ENCODE measurements at regions not wholly inside any gene's neighbourhood (a gene's known extent, or its start where the extent isn't known, plus 50 kb on each side); places are given as distances from the start of the nearest gene placed in this dataset.

DNA sequence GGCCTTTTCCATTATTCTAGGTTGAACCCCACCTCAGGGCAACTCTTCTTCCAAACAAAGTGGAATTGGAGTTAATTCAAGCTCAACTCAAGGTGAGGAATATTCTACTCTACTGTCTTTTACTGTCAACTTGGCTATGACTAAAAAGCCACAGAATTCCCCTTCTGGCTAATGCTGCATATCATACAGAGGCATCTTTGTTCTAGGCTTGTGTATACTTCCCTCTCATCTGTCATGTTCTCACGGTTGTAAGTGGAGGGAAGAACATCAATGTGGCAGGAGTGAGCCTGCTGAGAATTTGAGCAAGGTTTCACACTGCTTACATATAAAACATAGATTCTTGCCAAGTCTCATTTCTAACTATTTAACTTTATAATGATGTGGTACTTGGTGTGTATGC lies 921.4 kb upstream of the CNTN5 start:
- no peak for DNase-seq

GRCh38 chr11:98100689-98101088 lies 920.1 kb upstream of the CNTN5 start:
- DNase-seq, result no peak

DNA sequence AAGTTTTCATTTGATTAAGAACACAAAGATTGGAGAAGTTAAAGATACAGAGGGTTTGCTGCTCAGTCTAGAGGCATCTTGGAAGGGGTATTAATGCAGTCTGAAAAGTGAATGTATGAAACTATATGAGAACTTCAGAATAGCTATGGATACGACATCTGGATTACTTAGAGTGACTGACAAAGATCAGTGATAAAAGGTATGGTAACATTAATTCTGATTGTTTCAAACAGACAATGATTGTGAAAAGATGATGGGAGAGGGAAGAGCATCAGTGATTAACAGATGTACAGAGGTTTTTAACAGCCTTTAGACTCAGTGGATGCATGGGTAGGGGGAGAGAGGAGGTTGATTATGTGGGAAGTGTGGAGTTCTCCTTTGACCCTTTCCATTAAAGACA lies 919.4 kb upstream of the CNTN5 start:
- DNase-seq, result no peak

DNA sequence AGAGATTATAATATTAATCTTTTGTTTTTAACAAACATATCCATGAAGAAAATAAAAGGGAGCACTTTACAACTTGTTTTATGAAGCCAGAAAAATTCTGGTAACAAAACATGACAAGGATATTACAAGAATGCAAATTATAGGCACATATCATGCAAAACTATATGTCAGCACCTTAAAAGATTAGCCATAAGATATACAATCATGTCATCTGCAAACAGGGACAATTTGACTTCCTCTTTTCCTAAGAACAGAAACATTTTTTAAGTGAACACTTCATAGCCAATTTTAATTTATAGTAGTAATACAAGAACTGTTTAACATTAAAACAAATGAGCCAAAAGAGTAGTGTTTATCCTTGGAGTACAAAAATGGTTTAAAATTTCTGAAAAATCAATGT lies 916.5 kb upstream of the CNTN5 start:
- DNase-seq, result no peak

- no peak for DNase-seq
Observed at GRCh38 chr11:98107736-98108135, 913.0 kb upstream of the CNTN5 start.

DNA sequence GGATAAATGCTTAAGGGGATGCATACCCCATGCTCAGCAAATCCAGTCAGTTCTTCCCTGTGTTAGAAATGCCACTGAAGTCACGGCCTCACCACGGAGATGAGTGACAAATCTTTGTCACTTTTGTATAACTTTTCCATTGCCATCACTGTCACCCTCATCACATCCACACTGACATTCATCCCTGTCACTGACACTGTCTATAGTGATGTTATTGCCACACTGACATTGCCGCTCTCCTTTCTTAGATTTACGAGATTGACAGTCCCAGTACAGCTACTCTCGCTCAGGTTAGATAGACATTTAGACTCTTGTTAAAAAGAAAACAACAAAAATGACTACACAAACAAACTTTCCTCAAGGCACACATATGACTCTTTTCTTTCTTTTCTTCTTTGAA lies 910.7 kb upstream of the CNTN5 start:
- no peak for DNase-seq

GRCh38 chr11:98115873-98116272 lies 904.9 kb upstream of the CNTN5 start:
- no peak for DNase-seq

- DNase-seq, result no peak
Observed at GRCh38 chr11:98130117-98130625, 890.6 kb upstream of the CNTN5 start.

DNA sequence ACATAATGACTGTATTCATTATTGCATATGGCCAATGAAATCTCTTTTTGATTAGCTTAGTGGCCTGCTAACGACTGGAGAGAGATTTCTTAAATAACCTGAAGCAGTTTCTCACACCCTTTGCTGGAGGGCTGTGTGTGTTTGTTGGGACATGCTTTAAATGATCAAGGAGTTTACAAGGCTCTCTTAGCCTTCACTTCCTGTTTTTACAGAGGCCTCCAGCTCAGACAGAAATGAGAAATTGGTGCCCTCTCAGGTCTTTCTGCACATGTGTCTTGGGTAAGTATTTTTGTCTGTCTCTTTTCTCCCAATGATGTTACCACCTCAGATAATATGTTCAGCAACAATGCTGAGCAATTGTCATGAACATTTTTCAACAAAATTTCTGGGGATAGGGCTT lies 884.4 kb upstream of the CNTN5 start:
- DNase-seq, result no peak

GRCh38 chr11:98137437-98137836 lies 883.3 kb upstream of the CNTN5 start:
- no peak for DNase-seq

DNA sequence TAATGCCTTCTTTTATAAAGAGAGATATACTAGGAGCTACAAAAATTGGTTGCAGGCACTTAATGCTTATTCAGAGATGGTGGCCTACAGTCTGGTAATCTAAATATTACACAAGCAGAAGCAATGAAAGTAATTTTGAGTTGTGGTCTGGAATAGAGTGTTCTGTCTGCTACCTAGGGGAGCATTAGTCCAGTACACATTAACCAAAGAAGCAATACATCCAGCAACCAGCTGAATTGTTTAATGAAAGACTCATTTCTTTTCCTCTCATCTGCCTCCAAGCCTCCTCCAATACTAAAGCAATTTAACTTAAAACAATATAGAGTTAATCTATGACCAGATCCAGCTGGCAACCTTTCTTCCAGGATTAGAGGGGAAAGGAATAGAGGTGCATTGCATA lies 877.1 kb upstream of the CNTN5 start:
- DNase-seq, result no peak

GRCh38 chr11:98153752-98154151 lies 867.0 kb upstream of the CNTN5 start:
- DNase-seq, result no peak

DNA sequence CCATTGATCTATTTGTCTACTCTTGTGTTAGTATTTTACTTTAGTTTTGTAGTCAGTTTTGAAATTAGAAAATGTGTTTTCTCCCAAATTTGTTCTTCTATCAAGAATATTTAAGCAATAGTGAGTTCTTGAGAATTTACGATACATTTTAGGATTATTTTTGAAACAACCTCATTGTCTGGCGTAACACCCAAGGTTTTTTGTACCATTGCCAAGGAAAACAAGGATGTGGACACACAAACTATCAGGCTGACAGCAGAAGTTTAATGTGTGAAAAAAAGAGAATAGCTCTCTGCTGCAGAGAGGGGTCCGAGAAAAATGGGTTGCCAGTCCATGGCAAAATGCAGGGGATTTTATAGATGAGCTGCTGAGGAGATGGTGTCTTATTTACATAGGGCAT lies 865.1 kb upstream of the CNTN5 start:
- no peak for DNase-seq

DNA sequence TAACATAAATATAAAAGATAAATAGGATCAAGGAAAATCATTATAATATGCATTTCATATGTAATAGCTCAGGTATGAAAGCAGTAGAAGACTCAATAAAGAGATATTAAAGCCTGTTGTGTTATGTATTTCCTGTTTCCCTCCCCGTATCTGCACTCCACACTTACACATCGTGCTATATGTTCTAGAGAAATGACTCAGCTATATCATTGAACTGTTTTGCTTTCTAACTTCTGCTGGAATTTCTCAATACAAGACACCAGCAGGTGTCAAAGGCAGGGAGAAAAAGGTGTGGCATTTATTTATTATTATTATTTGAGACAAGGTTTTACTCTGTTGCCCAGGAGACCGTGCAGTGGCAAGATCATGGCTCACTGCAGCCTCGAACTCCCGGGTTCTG lies 842.8 kb upstream of the CNTN5 start:
- no peak for DNase-seq

- DNase-seq, result no peak
Observed at GRCh38 chr11:98180511-98180910, 840.2 kb upstream of the CNTN5 start.

DNA sequence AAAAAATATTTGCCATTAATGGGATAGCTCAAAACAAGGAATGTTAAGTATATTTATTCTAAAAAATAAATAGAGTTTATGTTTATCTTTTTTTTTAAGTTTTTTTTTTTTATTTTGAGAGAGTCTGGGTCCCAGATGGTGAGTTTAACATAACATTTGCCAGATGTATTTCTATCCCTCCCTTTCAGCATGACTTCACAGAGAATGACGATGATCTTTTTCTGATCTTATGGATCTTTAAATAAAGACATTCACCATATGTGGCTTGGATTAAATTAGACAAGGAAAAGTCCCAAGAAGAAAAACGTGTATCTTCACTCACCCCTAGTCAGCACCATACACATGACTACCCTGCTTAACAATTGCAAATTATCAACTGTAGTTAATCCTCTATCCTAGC lies 839.8 kb upstream of the CNTN5 start:
- DNase-seq, result no peak

- no peak for DNase-seq
Observed at GRCh38 chr11:98183034-98183433, 837.7 kb upstream of the CNTN5 start.

GRCh38 chr11:98185245-98185644 lies 835.5 kb upstream of the CNTN5 start:
- no peak for DNase-seq

DNA sequence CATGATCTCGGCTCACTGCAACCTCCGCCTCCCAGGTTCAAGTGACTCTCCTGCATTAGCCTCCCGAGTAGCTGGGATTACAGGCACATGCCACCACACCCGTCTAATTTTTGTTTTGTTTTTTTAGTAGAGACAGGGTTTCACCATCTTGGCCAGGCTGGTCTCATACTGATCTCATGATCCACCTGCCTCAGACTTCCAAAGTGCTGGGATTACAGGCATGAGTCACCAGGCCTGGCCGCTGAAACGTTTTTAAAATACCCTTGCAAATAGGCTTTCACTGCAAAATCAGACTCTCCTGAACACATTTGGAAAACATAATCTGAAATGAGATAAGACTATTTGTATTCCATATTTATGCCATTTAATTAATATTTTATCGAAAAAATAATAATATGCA lies 826.1 kb upstream of the CNTN5 start:
- DNase-seq, result no peak

GRCh38 chr11:98195300-98195699 lies 825.4 kb upstream of the CNTN5 start:
- no peak for DNase-seq

- DNase-seq, result no peak
Observed at GRCh38 chr11:98207086-98207485, 813.7 kb upstream of the CNTN5 start.

DNA sequence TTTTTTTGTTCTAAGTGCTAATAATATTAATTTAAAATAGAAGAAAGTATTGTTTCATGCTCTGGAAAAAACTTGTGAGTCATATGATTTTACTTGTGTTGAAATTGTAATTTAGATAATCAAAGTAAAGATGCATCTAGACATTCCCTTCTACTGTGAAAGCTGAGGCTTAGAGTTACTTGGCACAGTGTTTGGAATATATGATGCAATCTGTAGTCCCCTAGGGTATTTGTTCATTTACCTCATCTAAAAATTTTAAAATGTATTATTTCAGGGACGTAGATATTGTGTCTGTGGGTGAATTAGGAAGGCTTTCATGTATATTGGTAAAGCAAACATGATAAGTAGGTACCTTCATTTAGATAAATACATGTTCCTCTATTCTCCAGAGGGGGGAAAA lies 793.5 kb upstream of the CNTN5 start:
- no peak for DNase-seq

DNA sequence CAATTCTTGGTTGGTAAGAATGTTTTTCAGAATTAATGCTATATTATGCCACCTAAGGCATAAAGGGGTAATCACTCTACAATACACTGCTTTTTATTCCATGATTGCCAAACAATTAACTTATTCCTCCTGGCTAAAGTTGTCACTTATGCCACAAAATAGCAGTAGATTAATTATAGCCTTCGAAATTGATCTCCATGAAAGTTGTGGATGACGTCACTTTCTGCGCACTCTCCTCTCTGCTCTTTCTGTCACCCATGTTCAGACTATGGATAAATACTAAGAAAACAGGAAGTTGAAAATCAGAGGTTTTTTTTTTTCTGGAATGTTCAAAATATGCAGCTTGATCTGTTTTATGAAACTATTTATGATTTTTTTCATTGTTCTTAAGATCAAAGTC lies 790.1 kb upstream of the CNTN5 start:
- no peak for DNase-seq

DNA sequence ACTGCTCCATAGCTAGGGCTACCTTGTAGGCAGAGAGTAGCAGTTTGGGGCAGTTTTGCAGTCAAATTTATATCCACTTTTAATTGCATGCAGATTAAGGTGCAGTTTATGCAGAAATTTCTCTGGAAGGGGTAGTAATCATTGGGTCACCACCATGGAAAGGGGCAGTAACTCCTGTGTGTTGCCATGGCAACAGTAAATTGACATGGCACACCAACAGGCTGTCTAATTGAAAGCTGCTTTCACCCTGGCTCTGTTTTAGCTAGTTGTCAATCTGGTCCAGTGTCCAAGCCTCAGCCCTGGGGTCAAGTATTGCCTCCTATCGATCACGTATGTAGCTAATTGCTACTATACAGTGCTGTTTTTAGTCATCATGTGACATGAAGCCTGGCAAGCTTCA lies 786.1 kb upstream of the CNTN5 start:
- no peak for DNase-seq

GRCh38 chr11:98243897-98244296 lies 776.9 kb upstream of the CNTN5 start:
- DNase-seq, result no peak

DNA sequence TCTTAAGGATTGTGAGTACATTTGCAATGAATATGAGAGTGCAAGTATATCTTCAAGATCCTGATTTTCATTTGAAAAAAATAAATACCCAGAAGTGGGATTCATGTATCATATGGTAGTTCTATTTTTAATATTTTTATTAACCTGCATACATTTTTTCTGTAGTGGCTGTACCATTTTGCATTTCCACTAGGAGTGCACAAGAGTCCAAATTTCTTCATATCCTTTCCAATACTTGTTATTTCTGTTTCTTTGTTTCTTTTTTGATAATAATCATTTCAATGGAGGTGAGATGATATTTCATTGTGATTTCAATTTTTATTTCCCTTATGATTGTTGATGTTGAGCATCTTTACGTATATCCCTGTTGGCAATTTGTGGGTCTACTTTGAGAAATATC lies 759.8 kb upstream of the CNTN5 start:
- DNase-seq, result no peak
